HuH-7.5 (cell line): ENCODE measurements at regions not wholly inside any gene's neighbourhood (a gene's known extent, or its start where the extent isn't known, plus 50 kb on each side); places are given as distances from the start of the nearest gene placed in this dataset.
"Not testable (repeated sequence)": the region's sequence is repeated elsewhere in the genome, so short reads cannot be mapped to it uniquely, and the experiment has no call there.

ENCODE experiments used
- DNase-seq: peaks from one replicate; pipeline ENCODE4 v3.0.0; 2011; ENCODE audit warnings: low spot score

GRCh38 chr10:78596556-78596955, 472.2 kb upstream of the ZMIZ1 start:
- no peak for DNase-seq

GRCh38 chr10:78597796-78598555, 470.8 kb upstream of the ZMIZ1 start:
- DNase-seq = no peak

GRCh38 chr10:78599122-78599853, 469.5 kb upstream of the ZMIZ1 start:
- no peak for DNase-seq

- no peak for DNase-seq
These were observed 468.6 kb upstream of the ZMIZ1 start for GRCh38 chr10:78600121-78600665.

- no peak for DNase-seq
These were observed 468.0 kb upstream of the ZMIZ1 start for GRCh38 chr10:78600740-78601139.

GRCh38 chr10:78602201-78602932, 466.4 kb upstream of the ZMIZ1 start:
- DNase-seq = no peak

- DNase-seq = no peak
These were observed 464.5 kb upstream of the ZMIZ1 start for GRCh38 chr10:78604286-78604685.

GRCh38 chr10:78604721-78605120, 464.0 kb upstream of the ZMIZ1 start:
- DNase-seq = no peak

GRCh38 chr10:78605800-78606350, 462.9 kb upstream of the ZMIZ1 start:
- DNase-seq = no peak

GRCh38 chr10:78606766-78607165, 462.0 kb upstream of the ZMIZ1 start:
- DNase-seq = not testable (repeated sequence)

GRCh38 chr10:78609976-78610375, 458.8 kb upstream of the ZMIZ1 start:
- DNase-seq = no peak

GRCh38 chr10:78613132-78613531, 455.6 kb upstream of the ZMIZ1 start:
- no peak for DNase-seq

GRCh38 chr10:78614267-78614666, 454.5 kb upstream of the ZMIZ1 start:
- DNase-seq = no peak

GRCh38 chr10:78614744-78615143, 454.0 kb upstream of the ZMIZ1 start:
- DNase-seq = no peak

GRCh38 chr10:78616125-78616695, 452.6 kb upstream of the ZMIZ1 start:
- no peak for DNase-seq

GRCh38 chr10:78617115-78617514, 451.7 kb upstream of the ZMIZ1 start:
- no peak for DNase-seq

GRCh38 chr10:78617631-78618030, 451.1 kb upstream of the ZMIZ1 start:
- DNase-seq = no peak

- DNase-seq = no peak
These were observed 450.7 kb upstream of the ZMIZ1 start for GRCh38 chr10:78618050-78618449.

GRCh38 chr10:78619115-78619851, 449.5 kb upstream of the ZMIZ1 start:
- no peak for DNase-seq

- DNase-seq = no peak
These were observed 448.9 kb upstream of the ZMIZ1 start for GRCh38 chr10:78619896-78620295.
